GM12878 (cell line): ENCODE measurements at regions not wholly inside any gene's neighbourhood (a gene's known extent, or its start where the extent isn't known, plus 50 kb on each side); places are given as distances from the start of the nearest gene placed in this dataset.

Experiments used
- BMI1 ChIP-seq: fragments of 450-650 bp; IDR thresholded peaks from 2 replicates; pipeline ENCODE4 v1.6.1; 2016; ENCODE audit warnings: mild to moderate bottlenecking, moderate library complexity, borderline replicate concordance
- BRCA1 ChIP-seq: IDR thresholded peaks from 2 replicates; pipeline ENCODE4 v1.6.1; 2011; ENCODE audit warnings: low read depth, low read length, improper control_type of control experiment
- ESRRA ChIP-seq: IDR thresholded peaks from 2 replicates; pipeline ENCODE4 v1.6.1; 2012; ENCODE audit warnings: mild to moderate bottlenecking, low read length, improper control_type of control experiment
- ETV6 ChIP-seq, 2 experiments: fragments of 450-650 bp in 1 of 2; IDR thresholded peaks in 1 of 2; conservative IDR thresholded peaks in 1 of 2; 2 replicates each; pipeline ENCODE4 v1.6.1; 2014; ENCODE audit warnings: antibody characterized with exemption in 1 of 2, borderline replicate concordance in 1 of 2, low read depth in 1 of 2, mild to moderate bottlenecking in 1 of 2, moderate library complexity in 1 of 2
- GATAD2B ChIP-seq: fragments of 450-650 bp; conservative IDR thresholded peaks from 2 replicates; pipeline ENCODE4 v1.6.1; 2017; ENCODE audit warnings: low read depth, mild to moderate bottlenecking, moderate library complexity
- IKZF1 ChIP-seq: fragments of 450-650 bp; conservative IDR thresholded peaks from 2 replicates; pipeline ENCODE4 v1.6.1; 2017; ENCODE audit warnings: antibody characterized with exemption, mild to moderate bottlenecking
- IRF4 ChIP-seq: IDR thresholded peaks from 2 replicates; pipeline ENCODE4 v1.6.1; 2011; ENCODE audit warnings: low read depth, low read length
- JUNB ChIP-seq: IDR thresholded peaks from 2 replicates; pipeline ENCODE4 v1.6.1; 2016; ENCODE audit warnings: antibody characterized with exemption, mild to moderate bottlenecking
- MTA2 ChIP-seq: fragments of 450-650 bp; IDR thresholded peaks from 2 replicates; pipeline ENCODE4 v1.6.1; 2016; ENCODE audit warnings: low read depth, mild to moderate bottlenecking, moderate library complexity
- MTA3 ChIP-seq: IDR thresholded peaks from 2 replicates; pipeline ENCODE4 v1.6.1; 2012; ENCODE audit warnings: low read length, inconsistent platforms, borderline replicate concordance
- PKNOX1 ChIP-seq: fragments of 450-650 bp; IDR thresholded peaks from 2 replicates; pipeline ENCODE4 v1.6.1; 2016; ENCODE audit warnings: mild to moderate bottlenecking
- SMAD5 ChIP-seq: IDR thresholded peaks from 2 replicates; pipeline ENCODE4 v1.6.1; 2016; ENCODE audit warnings: antibody characterized with exemption, low read depth
- SP1 ChIP-seq: IDR thresholded peaks from one replicate; pipeline ENCODE4 v1.6.1; 2011; ENCODE audit warnings: low read depth, low read length
- STAT1 ChIP-seq: fragments of 450-650 bp; conservative IDR thresholded peaks from 2 replicates; pipeline ENCODE4 v1.6.1; 2014; ENCODE audit warnings: antibody characterized with exemption, mild to moderate bottlenecking
- TARDBP ChIP-seq: IDR thresholded peaks from 2 replicates; pipeline ENCODE4 v1.6.1; 2016; ENCODE audit warnings: borderline replicate concordance
- ZNF274 ChIP-seq: IDR thresholded peaks from one replicate; pipeline ENCODE4 v1.8.0; 2011; ENCODE audit not compliant: insufficient read length, insufficient read depth
- ZNF687 ChIP-seq: fragments of 450-650 bp; IDR thresholded peaks from 2 replicates; pipeline ENCODE4 v1.6.1; 2017; ENCODE audit warnings: mild to moderate bottlenecking, moderate library complexity
- ZZZ3 ChIP-seq: IDR thresholded peaks from 2 replicates; pipeline ENCODE4 v1.6.1; 2011; ENCODE audit warnings: low read depth; ENCODE audit not compliant: control insufficient read depth, insufficient read length
- TF ChIP-seq, protein P1 (sequence below): IDR thresholded peaks from 2 replicates; pipeline ENCODE4 v1.6.1; 2012; ENCODE audit warnings: improper control_type of control experiment, low read depth, low read length; ENCODE audit not compliant: insufficient replicate concordance
- TF ChIP-seq, protein P2 (sequence below): fragments of 450-650 bp; IDR thresholded peaks from 2 replicates; pipeline ENCODE4 v1.6.1; 2017; ENCODE audit warnings: mild to moderate bottlenecking

GRCh38 chr2:146209842-146210275 is 1635.0 kb upstream of the ACVR2A start (continued):
- TF ChIP-seq ZNF687 (peak; percentile 52), ETV6 (conservative IDR thresholded peaks at IDR 0.05 in 1 of 2, IDR thresholded peaks at IDR 0.05 in 1 of 2; ENCODE audit: borderline replicate concordance in 1 of 2, low read depth in 1 of 2) (peak in 1 of 2 experiments; percentile 28; a peak in 1 of 4 replicates), JUNB (peak; percentile 53; the same call in 1 of the 2 replicates), PKNOX1 (peak; percentile 47; the same call in 1 of the 2 replicates), ESRRA (no peak), STAT1 (no peak), TARDBP (no peak), BMI1 (peak; percentile 90), MTA2 (peak; percentile 100), BRCA1 (no peak), IRF4 (peak; percentile 64; the same call in 1 of the 2 replicates), SMAD5 (no peak), MTA3 (no peak), ZZZ3 (no peak), SP1 (no peak), IKZF1 (peak; percentile 96), ZNF274 (no peak), GATAD2B (peak; percentile 84)
- TF ChIP-seq, protein P1, sequence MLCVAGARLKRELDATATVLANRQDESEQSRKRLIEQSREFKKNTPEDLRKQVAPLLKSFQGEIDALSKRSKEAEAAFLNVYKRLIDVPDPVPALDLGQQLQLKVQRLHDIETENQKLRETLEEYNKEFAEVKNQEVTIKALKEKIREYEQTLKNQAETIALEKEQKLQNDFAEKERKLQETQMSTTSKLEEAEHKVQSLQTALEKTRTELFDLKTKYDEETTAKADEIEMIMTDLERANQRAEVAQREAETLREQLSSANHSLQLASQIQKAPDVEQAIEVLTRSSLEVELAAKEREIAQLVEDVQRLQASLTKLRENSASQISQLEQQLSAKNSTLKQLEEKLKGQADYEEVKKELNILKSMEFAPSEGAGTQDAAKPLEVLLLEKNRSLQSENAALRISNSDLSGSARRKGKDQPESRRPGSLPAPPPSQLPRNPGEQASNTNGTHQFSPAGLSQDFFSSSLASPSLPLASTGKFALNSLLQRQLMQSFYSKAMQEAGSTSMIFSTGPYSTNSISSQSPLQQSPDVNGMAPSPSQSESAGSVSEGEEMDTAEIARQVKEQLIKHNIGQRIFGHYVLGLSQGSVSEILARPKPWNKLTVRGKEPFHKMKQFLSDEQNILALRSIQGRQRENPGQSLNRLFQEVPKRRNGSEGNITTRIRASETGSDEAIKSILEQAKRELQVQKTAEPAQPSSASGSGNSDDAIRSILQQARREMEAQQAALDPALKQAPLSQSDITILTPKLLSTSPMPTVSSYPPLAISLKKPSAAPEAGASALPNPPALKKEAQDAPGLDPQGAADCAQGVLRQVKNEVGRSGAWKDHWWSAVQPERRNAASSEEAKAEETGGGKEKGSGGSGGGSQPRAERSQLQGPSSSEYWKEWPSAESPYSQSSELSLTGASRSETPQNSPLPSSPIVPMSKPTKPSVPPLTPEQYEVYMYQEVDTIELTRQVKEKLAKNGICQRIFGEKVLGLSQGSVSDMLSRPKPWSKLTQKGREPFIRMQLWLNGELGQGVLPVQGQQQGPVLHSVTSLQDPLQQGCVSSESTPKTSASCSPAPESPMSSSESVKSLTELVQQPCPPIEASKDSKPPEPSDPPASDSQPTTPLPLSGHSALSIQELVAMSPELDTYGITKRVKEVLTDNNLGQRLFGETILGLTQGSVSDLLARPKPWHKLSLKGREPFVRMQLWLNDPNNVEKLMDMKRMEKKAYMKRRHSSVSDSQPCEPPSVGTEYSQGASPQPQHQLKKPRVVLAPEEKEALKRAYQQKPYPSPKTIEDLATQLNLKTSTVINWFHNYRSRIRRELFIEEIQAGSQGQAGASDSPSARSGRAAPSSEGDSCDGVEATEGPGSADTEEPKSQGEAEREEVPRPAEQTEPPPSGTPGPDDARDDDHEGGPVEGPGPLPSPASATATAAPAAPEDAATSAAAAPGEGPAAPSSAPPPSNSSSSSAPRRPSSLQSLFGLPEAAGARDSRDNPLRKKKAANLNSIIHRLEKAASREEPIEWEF = peak; percentile 60
- TF ChIP-seq, protein P2, sequence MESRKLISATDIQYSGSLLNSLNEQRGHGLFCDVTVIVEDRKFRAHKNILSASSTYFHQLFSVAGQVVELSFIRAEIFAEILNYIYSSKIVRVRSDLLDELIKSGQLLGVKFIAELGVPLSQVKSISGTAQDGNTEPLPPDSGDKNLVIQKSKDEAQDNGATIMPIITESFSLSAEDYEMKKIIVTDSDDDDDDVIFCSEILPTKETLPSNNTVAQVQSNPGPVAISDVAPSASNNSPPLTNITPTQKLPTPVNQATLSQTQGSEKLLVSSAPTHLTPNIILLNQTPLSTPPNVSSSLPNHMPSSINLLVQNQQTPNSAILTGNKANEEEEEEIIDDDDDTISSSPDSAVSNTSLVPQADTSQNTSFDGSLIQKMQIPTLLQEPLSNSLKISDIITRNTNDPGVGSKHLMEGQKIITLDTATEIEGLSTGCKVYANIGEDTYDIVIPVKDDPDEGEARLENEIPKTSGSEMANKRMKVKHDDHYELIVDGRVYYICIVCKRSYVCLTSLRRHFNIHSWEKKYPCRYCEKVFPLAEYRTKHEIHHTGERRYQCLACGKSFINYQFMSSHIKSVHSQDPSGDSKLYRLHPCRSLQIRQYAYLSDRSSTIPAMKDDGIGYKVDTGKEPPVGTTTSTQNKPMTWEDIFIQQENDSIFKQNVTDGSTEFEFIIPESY = peak; percentile 86
